AG04450 (cell line): ENCODE measurements at regions not wholly inside any gene's neighbourhood (a gene's known extent, or its start where the extent isn't known, plus 50 kb on each side); places are given as distances from the start of the nearest gene placed in this dataset.
"Not testable (repeated sequence)": the region's sequence is repeated elsewhere in the genome, so short reads cannot be mapped to it uniquely, and the experiment has no call there.

Experiments used
- CTCF ChIA-PET: fragments of 300-600, 350-600 bp; formaldehyde crosslinking; extraction: SDS; loops from one replicate; lab custom pipeline; 2022; ENCODE audit warnings: antibody characterized with exemption, inconsistent platforms; lab: Charles Lee
- POLR2A ChIA-PET: fragments of 350-600 bp; formaldehyde crosslinking; extraction: SDS; loops from one replicate; lab custom pipeline; 2021; ENCODE audit warnings: antibody characterized with exemption, inconsistent platforms; lab: Yijun Ruan, JAX
- DNase-seq: peaks from one replicate; pipeline ENCODE4 v3.0.0-alpha.2; 2011; ENCODE audit warnings: low read depth, low spot score
- H3K27ac ChIP-seq: one replicate; pipeline ENCODE4 v1.5.1; 2012; ENCODE audit warnings: low read depth, low read length, control low read depth
- H3K27me3 ChIP-seq: one replicate; pipeline ENCODE4 v1.6.0; 2012; ENCODE audit warnings: low read length; ENCODE audit not compliant: control insufficient read depth, insufficient read depth
- H3K4me3 ChIP-seq: 2 replicates; pipeline ENCODE4 v1.5.1; 2011; ENCODE audit warnings: mild to moderate bottlenecking, low read depth, low read length, control low read depth
- H3K9me3 ChIP-seq: 2 replicates; pipeline ENCODE4 v1.5.1; 2012; ENCODE audit warnings: low read length; ENCODE audit not compliant: control insufficient read depth, insufficient read depth
- CTCF ChIP-seq: IDR thresholded peaks from 2 replicates; pipeline ENCODE4 v1.5.1; 2011; ENCODE audit warnings: low read depth, low read length, control low read depth, inconsistent platforms

- Histone ChIP-seq H3K4me3 (no peak overlapping the region), H3K9me3 (peaks cover 21% of the 10 kb centered on the region), H3K27ac (no peak overlapping the region), H3K27me3 (no peaks in the 10 kb centered on the region)
- ChIA-PET POLR2A (no interaction called here), CTCF (no interaction called here)
- no peak for TF ChIP-seq CTCF
- no peak for DNase-seq
These were observed 677.2 kb downstream of the TYW1 start for GRCh38 chr7:67673861-67674260.

GRCh38 chr7:67674862-67675261, 678.2 kb downstream of the TYW1 start:
- H3K4me3 ChIP-seq, DNase-seq, H3K27me3 ChIP-seq, CTCF ChIA-PET, POLR2A ChIA-PET, H3K27ac ChIP-seq: not testable (repeated sequence)
- peaks cover 26% of the 10 kb centered on the region for H3K9me3 ChIP-seq

GRCh38 chr7:67675971-67676370, 679.3 kb downstream of the TYW1 start:
- DNase-seq, result no peak
- POLR2A ChIA-PET, result no interaction called here
- Histone ChIP-seq H3K27ac (no peak overlapping the region), H3K4me3 (no peak overlapping the region), H3K9me3 (peaks cover 26% of the 10 kb centered on the region), H3K27me3 (no peaks in the 10 kb centered on the region)
- no peak for TF ChIP-seq CTCF
- CTCF ChIA-PET, result no interaction called here

GRCh38 chr7:67678419-67678818, 681.8 kb downstream of the TYW1 start:
- DNase-seq, result no peak
- Histone ChIP-seq H3K27me3 (no peaks in the 10 kb centered on the region), H3K27ac (no peak overlapping the region), H3K4me3 (no peak overlapping the region), H3K9me3 (peaks cover 28% of the 10 kb centered on the region)
- POLR2A ChIA-PET, result interaction anchor here (0.7 kb wide), 1 partner anchor 651 kb away, joined by 3 read pairs; no protein-coding TSS in a partner anchor
- TF ChIP-seq CTCF, result no peak
- CTCF ChIA-PET, result no interaction called here

GRCh38 chr7:67683628-67684027, 687.0 kb downstream of the TYW1 start:
- no peak for DNase-seq
- TF ChIP-seq CTCF, result no peak
- Histone ChIP-seq H3K9me3 (peaks cover 30% of the 10 kb centered on the region), H3K4me3 (no peak overlapping the region), H3K27ac (no peak overlapping the region), H3K27me3 (no peaks in the 10 kb centered on the region)
- CTCF ChIA-PET, result no interaction called here
- POLR2A ChIA-PET, result no interaction called here

GRCh38 chr7:67690700-67691099, 694.1 kb downstream of the TYW1 start:
- POLR2A ChIA-PET, result no interaction called here
- no peak for TF ChIP-seq CTCF
- no peak for DNase-seq

More at GRCh38 chr7:67690700-67691099, 694.1 kb downstream of the TYW1 start:
- Histone ChIP-seq H3K9me3 (peaks cover 30% of the 10 kb centered on the region), H3K4me3 (no peak overlapping the region), H3K27me3 (no peaks in the 10 kb centered on the region), H3K27ac (no peak overlapping the region)
- CTCF ChIA-PET, result no interaction called here
